ENCODE measurements at regions not wholly inside any gene's neighbourhood (a gene's known extent, or its start where the extent isn't known, plus 50 kb on each side); places are given as distances from the start of the nearest gene placed in this dataset.

- TF ChIP-seq GATA3 (IDR thresholded peaks at IDR 0.05; ENCODE audit: low read depth, low read length) (no peak), GATA2 (IDR thresholded peaks at IDR 0.05; ENCODE audit: low read depth, low read length) (no peak)
Measured at GRCh38 chr12:93192878-93193277, 184.8 kb upstream of the NUDT4 start.

Data from SH-SY5Y (cell line).